Thoracic aorta (tissue), 2 donors: ENCODE measurements at regions not wholly inside any gene's neighbourhood (a gene's known extent, or its start where the extent isn't known, plus 50 kb on each side); places are given as distances from the start of the nearest gene placed in this dataset.

ENCODE experiments used
- ATAC-seq: fragments of 150-250 bp; one replicate; pipeline ENCODE4 v1.8.0; 2017; ENCODE audit warnings: low read depth; ENCODE audit not compliant: insufficient number of reproducible peaks, low FRiP score
- DNase-seq: peaks from one replicate; pipeline ENCODE4 v3.0.0-alpha.2; 2020; ENCODE audit warnings: low spot score
- H3K27ac ChIP-seq, 2 donors: fragments of 200-600 bp; sonication (generic); 1 replicate in 1 of 2; 2 replicates in 1 of 2; pipeline ENCODE4 v1.5.1; 2016; ENCODE audit warnings: mild to moderate bottlenecking in 2 of 2, moderate library complexity in 2 of 2
- H3K27me3 ChIP-seq: fragments of 200-600 bp; sonication (generic); replicated peaks from 2 replicates; pipeline ENCODE4 v1.6.0; 2016; ENCODE audit warnings: mild to moderate bottlenecking; ENCODE audit not compliant: insufficient read depth
- H3K36me3 ChIP-seq: fragments of 200-600 bp; sonication (generic); one replicate; pipeline ENCODE4 v1.5.1; 2016
- H3K4me1 ChIP-seq, 2 donors: fragments of 200-600 bp; sonication (generic); 1 replicate in 1 of 2; 2 replicates in 1 of 2; pipeline versions ENCODE4 v1.5.1 to v1.6.0; 2016; ENCODE audit warnings: low read depth in 2 of 2, mild to moderate bottlenecking in 1 of 2; ENCODE audit not compliant: control insufficient read depth in 1 of 2
- H3K4me3 ChIP-seq: fragments of 200-600 bp; sonication (generic); 2 replicates; pipeline ENCODE4 v1.5.1; 2016; ENCODE audit warnings: mild to moderate bottlenecking
- H3K9me3 ChIP-seq: fragments of 200-600 bp; sonication (generic); 2 replicates; pipeline ENCODE4 v1.5.1; 2016
- CTCF ChIP-seq: fragments of 200-600 bp; sonication (generic); IDR thresholded peaks from one replicate; pipeline ENCODE4 v1.5.1; 2019; ENCODE audit warnings: antibody characterized with exemption

GRCh38 chr18:67735506-67735905, 219.0 kb upstream of the DSEL start:
- ATAC-seq, result no peak

GRCh38 chr18:67733088-67733487, 216.6 kb upstream of the DSEL start:
- no peaks in the 10 kb centered on the region for H3K36me3 ChIP-seq
- no peak for TF ChIP-seq CTCF
- no peaks in the 10 kb centered on the region for H3K27me3 ChIP-seq
- DNase-seq (no peak), ATAC-seq (no peak)
- no peaks in the 10 kb centered on the region for H3K4me1 ChIP-seq
- no peak overlapping the region for H3K27ac ChIP-seq
- H3K9me3 ChIP-seq, result no peaks in the 10 kb centered on the region
- no peak overlapping the region for H3K4me3 ChIP-seq

More at GRCh38 chr18:67735506-67735905, 219.0 kb upstream of the DSEL start:
- H3K36me3 ChIP-seq, result no peaks in the 10 kb centered on the region
- no peak overlapping the region for H3K27ac ChIP-seq
- no peaks in the 10 kb centered on the region for H3K27me3 ChIP-seq
- no peaks in the 10 kb centered on the region for H3K4me1 ChIP-seq
- TF ChIP-seq CTCF, result no peak
- no peak overlapping the region for H3K4me3 ChIP-seq
- no peak for DNase-seq
- no peaks in the 10 kb centered on the region for H3K9me3 ChIP-seq

- Histone ChIP-seq H3K27me3 (no peaks in the 10 kb centered on the region), H3K4me1 (no peaks in the 10 kb centered on the region), H3K9me3 (no peaks in the 10 kb centered on the region), H3K4me3 (no peak overlapping the region), H3K27ac (no peak overlapping the region), H3K36me3 (no peaks in the 10 kb centered on the region)
- no peak for TF ChIP-seq CTCF
- ATAC-seq (no peak), DNase-seq (no peak)
Measured at GRCh38 chr18:67731851-67732250, 215.3 kb upstream of the DSEL start.

- H3K4me3 ChIP-seq, result no peak overlapping the region
- ATAC-seq (no peak), DNase-seq (no peak)
- no peaks in the 10 kb centered on the region for H3K4me1 ChIP-seq
- H3K9me3 ChIP-seq, result no peaks in the 10 kb centered on the region
- H3K27ac ChIP-seq, result no peak overlapping the region
- no peak for TF ChIP-seq CTCF
- no peaks in the 10 kb centered on the region for H3K27me3 ChIP-seq
- no peaks in the 10 kb centered on the region for H3K36me3 ChIP-seq
Measured at GRCh38 chr18:67730886-67731285, 214.4 kb upstream of the DSEL start.

- Histone ChIP-seq H3K36me3 (no peaks in the 10 kb centered on the region), H3K27me3 (no peaks in the 10 kb centered on the region), H3K9me3 (no peaks in the 10 kb centered on the region), H3K4me3 (no peak overlapping the region), H3K4me1 (no peaks in the 10 kb centered on the region), H3K27ac (no peak overlapping the region)
- TF ChIP-seq CTCF, result no peak
- ATAC-seq, result no peak
- no peak for DNase-seq
Measured at GRCh38 chr18:67728364-67728763, 211.8 kb upstream of the DSEL start.
